ENCODE measurements at regions not wholly inside any gene's neighbourhood (a gene's known extent, or its start where the extent isn't known, plus 50 kb on each side); places are given as distances from the start of the nearest gene placed in this dataset.

GRCh38 chr9:108631496-108632285 is 224.1 kb downstream of the ACTL7B start:
- no peak for TF ChIP-seq CTCF (IDR thresholded peaks at IDR 0.05; ENCODE audit: poor library complexity)
- no peak for TF ChIP-seq EZH2phosphoT487 (IDR thresholded peaks at IDR 0.05; ENCODE audit: low read depth, severe bottlenecking, unreplicated experiment)
